ENCODE measurements at regions not wholly inside any gene's neighbourhood (a gene's known extent, or its start where the extent isn't known, plus 50 kb on each side); places are given as distances from the start of the nearest gene placed in this dataset.

DNA sequence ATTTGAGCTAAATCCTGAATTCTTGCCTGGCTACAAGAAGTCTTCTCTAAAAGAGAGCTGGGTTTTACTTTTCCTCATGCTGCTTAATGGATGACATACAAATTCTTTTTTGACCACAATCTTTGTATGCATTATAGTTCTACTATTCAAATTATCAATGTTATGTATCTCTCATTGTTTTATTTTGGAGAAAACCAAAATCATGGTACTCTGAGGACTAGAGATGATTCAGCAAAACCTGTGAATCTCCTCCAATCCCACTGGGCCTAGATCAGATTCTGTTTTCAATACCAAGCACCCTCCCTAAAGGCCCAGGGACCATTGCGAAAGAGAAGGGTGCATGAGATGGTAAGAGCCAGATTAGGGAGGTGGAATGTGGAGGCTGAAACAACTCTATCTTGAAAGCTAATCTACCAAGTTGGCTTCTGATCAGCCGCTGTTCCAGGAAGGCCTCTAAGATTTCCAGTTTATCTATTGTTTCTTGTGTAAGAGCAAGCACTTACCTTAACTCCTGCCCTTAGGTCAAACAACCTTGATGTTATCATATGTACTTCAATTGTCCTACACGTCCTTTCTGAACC is 547.2 kb downstream of the PLPP3 start:
- no peak overlapping the region for H3K27ac Mint-ChIP-seq
- no peak for DNase-seq
- 92% methylated on average over 3 of the region's 3 CpGs for WGBS (ENCODE audit: insufficient coverage)
- no peaks in the 10 kb centered on the region for H3K4me1 Mint-ChIP-seq
- ATAC-seq = no peak
- Histone ChIP-seq H3K4me3 (ENCODE audit: low read length) (no peak overlapping the region), H3K27me3 (ENCODE audit: control insufficient read depth, insufficient read depth, low read length) (no peaks in the 10 kb centered on the region), H3K4me1 (ENCODE audit: control insufficient read depth, insufficient read depth, low read length) (no peaks in the 10 kb centered on the region), H3K36me3 (ENCODE audit: control insufficient read depth, insufficient read depth, low read length) (no peaks in the 10 kb centered on the region), H3K9me3 (ENCODE audit: control insufficient read depth, insufficient read depth, low read length) (no peaks in the 10 kb centered on the region), H3K27ac (ENCODE audit: low read length) (no peak overlapping the region)
- H3K36me3 Mint-ChIP-seq = no peaks in the 10 kb centered on the region
- no peak overlapping the region for H3K4me3 Mint-ChIP-seq
- TF ChIP-seq, protein P1, sequence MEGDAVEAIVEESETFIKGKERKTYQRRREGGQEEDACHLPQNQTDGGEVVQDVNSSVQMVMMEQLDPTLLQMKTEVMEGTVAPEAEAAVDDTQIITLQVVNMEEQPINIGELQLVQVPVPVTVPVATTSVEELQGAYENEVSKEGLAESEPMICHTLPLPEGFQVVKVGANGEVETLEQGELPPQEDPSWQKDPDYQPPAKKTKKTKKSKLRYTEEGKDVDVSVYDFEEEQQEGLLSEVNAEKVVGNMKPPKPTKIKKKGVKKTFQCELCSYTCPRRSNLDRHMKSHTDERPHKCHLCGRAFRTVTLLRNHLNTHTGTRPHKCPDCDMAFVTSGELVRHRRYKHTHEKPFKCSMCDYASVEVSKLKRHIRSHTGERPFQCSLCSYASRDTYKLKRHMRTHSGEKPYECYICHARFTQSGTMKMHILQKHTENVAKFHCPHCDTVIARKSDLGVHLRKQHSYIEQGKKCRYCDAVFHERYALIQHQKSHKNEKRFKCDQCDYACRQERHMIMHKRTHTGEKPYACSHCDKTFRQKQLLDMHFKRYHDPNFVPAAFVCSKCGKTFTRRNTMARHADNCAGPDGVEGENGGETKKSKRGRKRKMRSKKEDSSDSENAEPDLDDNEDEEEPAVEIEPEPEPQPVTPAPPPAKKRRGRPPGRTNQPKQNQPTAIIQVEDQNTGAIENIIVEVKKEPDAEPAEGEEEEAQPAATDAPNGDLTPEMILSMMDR (IDR thresholded peaks at IDR 0.05) = no peak
- peaks cover 0 to 6% of the 10 kb centered on the region in 2 donors for H3K27me3 Mint-ChIP-seq (ENCODE audit: low read depth in 2 of 2)
- intact Hi-C loops (cut with micrococcal nuclease) = no loop called here
- no peaks in the 10 kb centered on the region for H3K9me3 Mint-ChIP-seq

DNA sequence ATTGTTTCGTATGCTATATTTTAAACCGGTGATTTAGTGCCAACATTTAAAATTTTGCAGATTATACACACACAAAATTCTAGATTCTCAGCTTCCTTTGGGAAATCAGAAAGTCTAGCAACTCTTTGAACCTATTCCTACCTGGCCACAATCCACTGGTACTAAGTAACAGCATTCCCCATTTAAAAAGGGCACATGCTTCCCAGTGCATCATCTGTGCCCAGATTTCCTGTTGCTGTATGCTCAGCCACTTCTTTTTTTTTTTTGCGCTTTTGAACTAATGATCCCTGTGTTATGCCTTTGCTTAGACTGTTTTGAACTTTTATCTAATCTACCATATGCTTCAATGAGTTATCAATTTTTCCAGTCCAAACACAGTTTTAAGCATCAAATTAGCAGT is 548.4 kb downstream of the PLPP3 start:
- peaks cover 0 to 6% of the 10 kb centered on the region in 2 donors for H3K27me3 Mint-ChIP-seq (ENCODE audit: low read depth in 2 of 2)
- DNase-seq = no peak
- Histone ChIP-seq H3K27ac (ENCODE audit: low read length) (no peak overlapping the region), H3K4me1 (ENCODE audit: control insufficient read depth, insufficient read depth, low read length) (no peaks in the 10 kb centered on the region), H3K9me3 (ENCODE audit: control insufficient read depth, insufficient read depth, low read length) (no peaks in the 10 kb centered on the region), H3K4me3 (ENCODE audit: low read length) (no peak overlapping the region), H3K27me3 (ENCODE audit: control insufficient read depth, insufficient read depth, low read length) (no peaks in the 10 kb centered on the region), H3K36me3 (ENCODE audit: control insufficient read depth, insufficient read depth, low read length) (no peaks in the 10 kb centered on the region)
- TF ChIP-seq, protein P1 (IDR thresholded peaks at IDR 0.05) = no peak
- intact Hi-C loops (cut with micrococcal nuclease) = no loop called here
- H3K9me3 Mint-ChIP-seq = no peaks in the 10 kb centered on the region
- no peak overlapping the region for H3K27ac Mint-ChIP-seq
- 100% methylated on average over 3 of the region's 3 CpGs for WGBS (ENCODE audit: insufficient coverage)
- no peak for ATAC-seq
- H3K4me3 Mint-ChIP-seq = no peak overlapping the region
- no peaks in the 10 kb centered on the region for H3K36me3 Mint-ChIP-seq
- no peaks in the 10 kb centered on the region for H3K4me1 Mint-ChIP-seq

DNA sequence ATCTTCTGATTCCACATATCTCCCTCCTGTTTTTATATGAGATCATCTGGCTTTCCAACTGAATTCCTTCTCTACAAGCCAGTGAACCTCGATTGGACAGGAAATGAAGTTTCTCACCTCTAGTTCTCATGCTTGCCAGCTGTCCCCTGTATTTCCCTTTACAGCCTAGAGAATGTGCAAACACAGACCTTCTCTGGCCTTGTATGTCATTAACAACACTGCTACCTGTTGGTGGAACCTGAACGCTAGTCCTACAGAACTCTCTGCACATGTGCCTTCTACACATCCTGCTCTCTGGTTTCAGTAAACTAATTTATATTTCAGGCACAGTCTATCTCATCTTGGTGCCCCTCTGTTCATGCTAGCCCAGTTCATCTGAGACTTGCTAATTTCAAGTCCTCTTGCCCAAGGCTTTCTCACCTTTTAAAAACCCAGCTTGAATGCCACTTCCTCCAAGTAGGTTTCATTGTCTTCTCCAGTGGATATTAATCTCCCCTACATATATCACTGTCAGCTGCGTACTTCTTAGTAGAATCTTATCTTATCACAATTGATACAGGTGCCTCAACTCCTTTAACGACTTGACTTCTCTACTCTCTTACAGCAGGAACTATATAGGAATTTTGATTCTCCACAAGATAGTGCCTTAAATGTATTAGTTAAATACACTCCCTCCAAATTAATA is 549.9 kb downstream of the PLPP3 start:
- WGBS (ENCODE audit: insufficient coverage) = 56% methylated on average over 4 of the region's 4 CpGs
- Histone ChIP-seq H3K27ac (ENCODE audit: low read length) (no peak overlapping the region), H3K4me3 (ENCODE audit: low read length) (no peak overlapping the region), H3K27me3 (ENCODE audit: control insufficient read depth, insufficient read depth, low read length) (no peaks in the 10 kb centered on the region), H3K9me3 (ENCODE audit: control insufficient read depth, insufficient read depth, low read length) (no peaks in the 10 kb centered on the region), H3K4me1 (ENCODE audit: control insufficient read depth, insufficient read depth, low read length) (no peaks in the 10 kb centered on the region), H3K36me3 (ENCODE audit: control insufficient read depth, insufficient read depth, low read length) (no peaks in the 10 kb centered on the region)
- no peaks in the 10 kb centered on the region for H3K4me1 Mint-ChIP-seq
- peaks cover 0 to 6% of the 10 kb centered on the region in 2 donors for H3K27me3 Mint-ChIP-seq (ENCODE audit: low read depth in 2 of 2)
- DNase-seq (no peak), ATAC-seq (peak in 1 of 3 donors; percentile 42)
- TF ChIP-seq, protein P1 (IDR thresholded peaks at IDR 0.05) = no peak
- H3K4me3 Mint-ChIP-seq = no peak overlapping the region
- H3K9me3 Mint-ChIP-seq = no peaks in the 10 kb centered on the region
- intact Hi-C loops (cut with micrococcal nuclease) = no loop called here
- H3K27ac Mint-ChIP-seq = no peak overlapping the region
- H3K36me3 Mint-ChIP-seq = no peaks in the 10 kb centered on the region

DNA sequence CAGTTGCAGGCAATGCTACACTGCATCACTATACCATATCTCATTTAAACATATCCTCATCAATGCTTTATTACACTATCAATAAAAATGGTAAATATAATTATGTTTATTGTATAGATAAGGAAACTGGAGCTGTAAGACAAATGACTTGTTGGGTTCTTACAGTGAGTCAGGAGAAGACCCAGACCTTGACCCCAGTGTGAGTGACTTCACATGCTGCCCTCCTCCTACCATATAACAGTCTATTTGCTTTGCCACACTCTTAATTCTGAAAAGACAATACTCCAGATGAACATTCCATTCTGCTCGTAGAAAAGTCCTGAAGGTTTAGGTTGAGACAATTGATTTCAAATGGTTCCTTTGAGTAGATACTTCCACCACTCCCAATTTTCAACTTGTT is 550.5 kb downstream of the PLPP3 start:
- Mint-ChIP-seq H3K27ac (no peak overlapping the region), H3K9me3 (no peaks in the 10 kb centered on the region), H3K27me3 (ENCODE audit: low read depth in 2 of 2) (peaks cover 0 to 6% of the 10 kb centered on the region in 2 donors), H3K4me3 (no peak overlapping the region), H3K36me3 (no peaks in the 10 kb centered on the region), H3K4me1 (no peaks in the 10 kb centered on the region)
- TF ChIP-seq, protein P1 (IDR thresholded peaks at IDR 0.05) = no peak
- Histone ChIP-seq H3K36me3 (ENCODE audit: control insufficient read depth, insufficient read depth, low read length) (no peaks in the 10 kb centered on the region), H3K27me3 (ENCODE audit: control insufficient read depth, insufficient read depth, low read length) (no peaks in the 10 kb centered on the region), H3K27ac (ENCODE audit: low read length) (no peak overlapping the region), H3K4me3 (ENCODE audit: low read length) (no peak overlapping the region), H3K9me3 (ENCODE audit: control insufficient read depth, insufficient read depth, low read length) (no peaks in the 10 kb centered on the region), H3K4me1 (ENCODE audit: control insufficient read depth, insufficient read depth, low read length) (no peaks in the 10 kb centered on the region)
- intact Hi-C loops (cut with micrococcal nuclease) = no loop called here
- ATAC-seq (no peak), DNase-seq (no peak)
- WGBS (ENCODE audit: insufficient coverage) = no CpG with 5 or more reads among the region's 1 CpG
